VCaP (cell line): ENCODE measurements at regions not wholly inside any gene's neighbourhood (a gene's known extent, or its start where the extent isn't known, plus 50 kb on each side); places are given as distances from the start of the nearest gene placed in this dataset.

Source experiments
- H3K27ac ChIP-seq: fragments of 450-650 bp; 2 replicates; pipeline ENCODE4 v1.5.1; 2017
- TF ChIP-seq, protein P1 (sequence below): fragments of 450-650 bp; conservative IDR thresholded peaks from 2 replicates; pipeline ENCODE4 v1.5.1; 2017; ENCODE audit warnings: mild to moderate bottlenecking, moderate library complexity

DNA sequence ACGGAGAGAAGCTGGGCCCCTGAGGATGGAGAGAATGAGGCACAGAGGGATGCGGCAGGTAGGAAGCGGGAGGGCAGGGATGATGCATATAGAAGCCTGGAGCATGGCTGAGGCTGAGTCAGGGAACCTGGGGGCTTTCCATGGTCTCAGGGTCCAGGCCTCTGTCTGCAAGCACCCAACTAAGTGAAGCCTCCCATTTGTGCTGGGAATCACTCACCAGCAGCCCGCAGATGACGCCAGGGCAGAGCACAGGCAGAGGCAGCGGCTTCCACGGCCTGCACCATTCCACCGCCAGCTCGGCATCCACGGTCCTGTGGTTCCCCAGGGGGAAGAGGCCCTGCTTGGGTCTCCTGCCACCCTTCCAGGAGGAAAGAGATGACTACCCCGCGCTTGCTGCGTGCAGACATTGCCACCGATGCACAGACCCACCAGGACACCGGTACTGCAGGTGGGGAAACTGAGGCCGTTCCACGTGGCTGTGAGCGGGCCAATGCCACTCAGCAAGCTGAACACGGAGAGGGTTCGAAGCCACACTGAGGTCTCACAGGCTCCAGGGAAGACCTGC, 75.5 kb downstream of the NCOR2 start:
- TF ChIP-seq, protein P1, sequence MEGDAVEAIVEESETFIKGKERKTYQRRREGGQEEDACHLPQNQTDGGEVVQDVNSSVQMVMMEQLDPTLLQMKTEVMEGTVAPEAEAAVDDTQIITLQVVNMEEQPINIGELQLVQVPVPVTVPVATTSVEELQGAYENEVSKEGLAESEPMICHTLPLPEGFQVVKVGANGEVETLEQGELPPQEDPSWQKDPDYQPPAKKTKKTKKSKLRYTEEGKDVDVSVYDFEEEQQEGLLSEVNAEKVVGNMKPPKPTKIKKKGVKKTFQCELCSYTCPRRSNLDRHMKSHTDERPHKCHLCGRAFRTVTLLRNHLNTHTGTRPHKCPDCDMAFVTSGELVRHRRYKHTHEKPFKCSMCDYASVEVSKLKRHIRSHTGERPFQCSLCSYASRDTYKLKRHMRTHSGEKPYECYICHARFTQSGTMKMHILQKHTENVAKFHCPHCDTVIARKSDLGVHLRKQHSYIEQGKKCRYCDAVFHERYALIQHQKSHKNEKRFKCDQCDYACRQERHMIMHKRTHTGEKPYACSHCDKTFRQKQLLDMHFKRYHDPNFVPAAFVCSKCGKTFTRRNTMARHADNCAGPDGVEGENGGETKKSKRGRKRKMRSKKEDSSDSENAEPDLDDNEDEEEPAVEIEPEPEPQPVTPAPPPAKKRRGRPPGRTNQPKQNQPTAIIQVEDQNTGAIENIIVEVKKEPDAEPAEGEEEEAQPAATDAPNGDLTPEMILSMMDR: no peak
- no peak overlapping the region for H3K27ac ChIP-seq

DNA sequence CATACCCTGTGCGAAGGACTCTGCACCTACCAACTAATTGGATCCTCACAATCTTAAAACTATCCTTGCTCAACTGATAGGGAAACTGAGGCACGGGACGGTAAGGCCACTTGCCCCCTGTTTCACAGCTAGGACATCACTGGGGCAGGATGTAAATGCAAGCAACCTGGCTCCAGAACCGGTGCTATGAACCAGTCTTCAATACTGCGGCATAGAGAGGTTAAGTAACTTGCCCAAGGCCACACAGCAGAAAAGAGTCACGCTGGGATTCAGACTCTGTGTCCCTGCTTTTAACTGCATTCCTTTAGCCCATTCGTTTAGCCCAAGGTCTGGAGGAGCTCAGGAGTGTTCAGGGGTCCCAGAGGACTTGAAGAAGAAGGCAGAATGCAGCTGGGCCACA, 76.1 kb downstream of the NCOR2 start:
- no peak overlapping the region for H3K27ac ChIP-seq
- TF ChIP-seq, protein P1: no peak

DNA sequence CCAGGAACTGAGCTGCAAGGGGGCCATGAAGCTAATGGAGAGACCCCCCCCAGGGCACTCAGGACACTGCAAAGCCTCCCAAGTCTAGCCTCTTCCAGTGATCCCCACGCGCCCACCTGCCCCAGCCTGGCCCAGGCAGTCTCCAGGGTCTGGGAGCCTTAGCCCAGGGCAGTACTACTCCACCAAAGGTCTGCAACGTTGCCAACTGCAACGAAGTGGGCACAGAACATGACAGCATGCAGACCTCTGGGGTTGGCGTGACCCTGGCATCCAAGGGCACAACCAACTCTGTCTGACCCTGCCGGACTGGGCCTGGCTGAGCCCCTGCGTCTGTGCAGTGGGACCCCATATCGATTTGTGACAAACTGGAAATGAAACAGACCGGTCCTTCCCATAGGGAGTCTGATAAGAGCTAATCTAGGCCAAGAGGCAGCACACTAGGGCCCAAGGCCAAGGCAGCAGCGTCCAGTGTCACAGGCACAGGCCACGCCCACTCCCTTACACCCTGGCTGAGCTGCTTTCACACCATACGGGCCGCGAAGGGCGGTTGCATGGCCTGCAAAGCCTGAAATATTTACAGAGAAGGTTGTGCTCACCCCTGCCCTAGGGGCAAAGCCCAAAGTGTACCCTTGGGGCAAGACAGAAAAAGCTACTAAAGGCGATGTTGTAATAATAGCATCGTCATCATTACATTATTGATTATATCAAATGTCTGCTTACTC, 76.7 kb downstream of the NCOR2 start:
- H3K27ac ChIP-seq: no peak overlapping the region
- TF ChIP-seq, protein P1: no peak

DNA sequence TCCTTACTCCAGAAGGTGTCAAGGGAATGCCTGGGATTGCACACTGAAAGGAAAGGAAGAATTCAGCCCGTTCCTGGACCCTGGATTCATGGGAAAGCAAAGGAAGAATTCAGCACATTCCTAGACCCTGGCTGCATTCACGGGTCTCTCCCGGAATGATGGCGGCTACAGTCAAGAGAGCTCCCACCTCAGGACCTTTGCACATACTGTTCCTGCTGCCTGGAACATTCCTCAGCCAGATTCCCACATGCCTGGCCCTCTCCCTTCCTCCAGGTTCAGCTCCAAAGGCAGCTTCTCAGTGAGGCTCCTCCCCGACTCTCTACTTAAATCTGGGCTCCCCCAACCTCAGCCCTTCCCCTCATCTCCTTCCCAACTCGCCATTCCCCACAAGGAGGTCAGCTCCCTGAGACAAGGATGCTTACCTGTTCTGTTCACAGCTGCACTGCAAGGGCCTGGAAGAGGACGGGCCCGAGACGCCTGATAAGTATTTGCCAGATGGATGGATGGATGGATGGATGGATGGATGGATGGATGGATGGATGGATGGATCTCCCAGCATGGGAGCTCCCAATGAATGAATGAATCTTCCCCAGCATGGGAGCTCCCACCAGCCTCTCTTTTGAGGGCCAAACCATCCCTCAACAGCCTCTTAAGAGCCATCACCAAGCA, 77.4 kb downstream of the NCOR2 start:
- TF ChIP-seq, protein P1: no peak
- no peak overlapping the region for H3K27ac ChIP-seq

DNA sequence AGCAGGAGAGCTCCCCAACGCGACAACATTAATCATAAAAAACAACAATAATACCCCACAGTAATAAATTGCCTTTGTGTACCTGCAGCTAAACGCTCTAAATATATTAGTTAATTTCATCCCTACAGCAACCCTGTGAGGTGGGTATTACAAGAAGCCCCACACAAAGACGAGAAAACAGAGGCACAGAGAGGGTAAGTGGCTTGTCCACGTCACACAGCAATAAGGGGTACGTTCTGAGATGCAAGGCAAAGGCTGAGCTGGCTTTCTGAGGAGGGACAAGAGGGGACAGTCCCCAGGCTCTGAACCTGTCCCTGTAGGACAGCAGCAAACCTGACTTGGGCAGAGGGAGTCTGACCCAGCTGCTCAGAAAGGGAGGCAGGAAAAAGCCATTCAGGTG, 78.2 kb downstream of the NCOR2 start:
- TF ChIP-seq, protein P1: no peak
- no peak overlapping the region for H3K27ac ChIP-seq

DNA sequence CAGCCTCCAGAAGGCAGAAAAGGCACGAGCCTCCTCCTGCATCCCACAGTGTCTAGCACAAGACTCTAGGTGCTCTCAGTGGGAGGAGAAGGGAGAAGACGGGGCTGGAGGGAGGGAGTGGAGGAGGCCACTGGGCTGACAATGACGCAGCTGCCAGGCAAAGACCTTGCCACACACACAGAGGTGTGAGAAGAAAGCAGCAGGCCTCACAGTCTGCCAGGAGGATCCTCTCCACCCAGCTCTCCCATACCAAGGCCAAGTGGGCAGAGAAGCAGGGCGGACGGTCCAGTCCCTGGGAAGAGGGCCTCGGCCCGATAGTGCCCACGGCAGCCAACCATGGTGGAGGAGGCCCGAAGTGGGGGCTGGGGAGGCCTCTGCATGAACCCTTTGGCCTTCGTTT, 78.9 kb downstream of the NCOR2 start:
- no peak overlapping the region; the same call in 1 of the 2 replicates for H3K27ac ChIP-seq
- TF ChIP-seq, protein P1: no peak

DNA sequence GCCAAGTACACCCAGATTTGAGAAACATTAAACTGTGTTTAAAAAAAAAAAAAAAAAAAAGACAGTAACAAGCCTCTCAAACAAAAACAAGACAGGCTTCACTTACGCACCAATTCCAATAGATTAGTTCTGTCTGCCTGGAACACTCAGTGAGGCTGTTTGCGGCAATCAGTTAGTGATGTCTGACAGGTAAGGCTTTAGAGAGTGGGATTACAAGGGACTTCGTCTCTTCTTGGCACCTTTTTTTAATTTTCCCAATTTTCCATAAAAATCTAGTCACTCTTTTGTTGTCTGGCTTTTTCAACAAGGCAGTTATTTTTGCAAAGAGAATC, 79.6 kb downstream of the NCOR2 start:
- H3K27ac ChIP-seq: no peak overlapping the region; the same call in 1 of the 2 replicates
- TF ChIP-seq, protein P1: no peak
